NCI-H2029 (cell line): ENCODE measurements at regions not wholly inside any gene's neighbourhood (a gene's known extent, or its start where the extent isn't known, plus 50 kb on each side); places are given as distances from the start of the nearest gene placed in this dataset.

Source experiments
- DNase-seq: peaks from one replicate; lab custom pipeline; 2025; lab: John Stamatoyannopoulos, UW

GRCh38 chr3:56894881-56895431, 93.2 kb upstream of the ARHGEF3 start:
- DNase-seq: no peak

- no peak for DNase-seq
Observed at GRCh38 chr3:56890448-56891091, 88.8 kb upstream of the ARHGEF3 start.

DNA sequence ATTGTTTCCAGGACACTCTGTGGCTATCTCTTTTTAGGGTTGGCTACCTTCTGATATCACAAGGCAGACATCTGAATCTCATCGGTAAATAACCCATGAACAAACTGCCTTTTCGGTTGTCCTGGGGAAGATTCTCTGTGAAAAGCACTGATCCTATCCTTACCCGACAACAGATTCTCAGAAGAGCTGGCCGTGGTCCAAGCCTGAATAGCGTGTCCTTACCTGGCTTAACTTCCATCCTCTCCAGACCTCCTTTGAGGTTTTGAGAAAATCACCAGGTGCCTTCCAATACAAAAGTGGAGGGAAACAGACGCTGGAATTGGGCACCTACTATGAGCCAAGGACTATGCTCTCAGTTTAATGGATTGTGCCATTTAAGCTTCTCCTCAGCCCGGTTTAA, 87.4 kb upstream of the ARHGEF3 start:
- no peak for DNase-seq

DNA sequence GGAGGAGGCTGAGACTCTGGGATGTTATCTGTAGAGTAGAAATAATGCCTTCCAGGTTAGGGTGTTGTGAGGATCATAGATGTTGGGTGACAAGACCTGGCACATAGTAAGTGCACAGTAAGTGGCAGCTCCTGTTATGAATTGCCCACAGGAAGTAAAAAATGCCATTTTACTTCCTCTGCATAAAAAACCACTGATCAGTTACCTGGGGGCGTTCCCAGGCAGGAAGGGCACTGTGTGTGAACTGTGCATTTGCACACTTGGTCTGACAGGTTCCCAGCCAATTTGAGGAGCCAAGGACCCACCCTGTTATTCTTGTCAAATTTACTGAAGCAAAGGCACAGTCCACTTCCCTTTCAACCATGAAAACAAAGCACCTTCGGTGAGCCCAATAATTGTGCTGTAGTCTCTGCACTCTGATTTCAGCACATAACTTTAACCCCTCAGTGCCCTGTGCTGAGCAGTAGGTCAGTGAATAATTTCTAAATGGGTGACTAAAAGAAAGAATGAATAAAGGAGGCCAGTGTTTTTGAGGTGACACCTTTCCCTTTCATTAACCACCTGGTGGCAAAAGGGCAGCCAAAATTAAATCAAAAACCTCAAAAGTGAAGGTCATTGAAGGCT, 85.8 kb upstream of the ARHGEF3 start:
- no peak for DNase-seq

DNA sequence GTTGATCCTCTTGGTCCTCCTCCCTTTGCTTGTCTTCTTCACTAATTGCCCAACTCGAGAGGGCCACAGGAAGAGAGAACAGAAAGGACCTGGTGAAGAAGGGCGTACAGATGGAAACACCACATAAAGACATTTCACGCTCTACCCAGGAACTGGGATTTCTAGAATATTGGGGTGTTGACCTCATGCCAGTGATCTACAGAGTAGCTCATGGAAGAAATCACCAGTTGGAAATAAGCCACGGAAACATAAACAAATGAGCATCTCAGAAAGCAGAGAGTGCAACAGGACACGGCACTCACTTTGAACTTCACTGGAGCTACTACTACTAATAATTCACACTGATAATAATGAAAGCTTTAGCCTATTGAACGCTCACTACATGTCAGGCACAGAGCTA, 84.6 kb upstream of the ARHGEF3 start:
- DNase-seq: no peak

DNA sequence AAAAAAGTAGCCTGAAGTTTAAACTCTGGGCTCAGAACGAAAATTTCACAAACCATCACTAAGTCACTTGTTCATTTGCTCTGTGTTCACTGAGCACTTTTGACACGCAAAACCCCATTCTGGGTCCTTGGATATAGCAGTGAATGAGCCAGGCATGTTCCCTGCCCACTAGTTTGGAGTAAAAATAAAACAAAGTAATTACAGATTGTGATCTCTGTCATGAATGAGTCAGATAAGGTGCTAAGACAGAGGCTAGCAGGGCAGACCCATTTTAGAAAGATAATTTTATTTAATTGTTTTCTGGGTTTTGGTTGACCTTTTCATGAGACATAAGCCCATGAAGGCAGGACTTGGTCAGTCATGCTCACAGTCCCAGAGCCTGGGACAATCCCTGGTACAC, 84.1 kb upstream of the ARHGEF3 start:
- DNase-seq: no peak

GRCh38 chr3:56885453-56885852, 83.7 kb upstream of the ARHGEF3 start:
- no peak for DNase-seq

DNA sequence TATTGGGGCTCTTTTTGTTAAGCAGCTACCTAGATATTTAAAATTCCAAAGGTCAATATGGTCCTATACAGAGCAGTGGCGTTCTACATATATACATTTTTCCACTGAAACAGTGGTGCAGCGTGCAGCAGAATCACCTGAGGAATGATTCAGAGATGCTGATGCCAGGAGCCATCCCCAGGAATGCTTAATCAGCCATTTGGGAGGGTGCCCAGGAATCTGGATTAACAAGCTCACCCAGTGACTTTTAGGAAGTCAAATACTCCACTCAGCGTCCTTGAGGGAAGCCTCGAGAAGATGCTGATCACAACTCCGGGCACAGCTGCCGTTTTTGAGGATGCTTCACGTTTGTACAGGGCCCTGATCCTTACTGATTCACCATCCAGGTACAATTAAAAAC, 82.6 kb upstream of the ARHGEF3 start:
- DNase-seq: no peak

DNA sequence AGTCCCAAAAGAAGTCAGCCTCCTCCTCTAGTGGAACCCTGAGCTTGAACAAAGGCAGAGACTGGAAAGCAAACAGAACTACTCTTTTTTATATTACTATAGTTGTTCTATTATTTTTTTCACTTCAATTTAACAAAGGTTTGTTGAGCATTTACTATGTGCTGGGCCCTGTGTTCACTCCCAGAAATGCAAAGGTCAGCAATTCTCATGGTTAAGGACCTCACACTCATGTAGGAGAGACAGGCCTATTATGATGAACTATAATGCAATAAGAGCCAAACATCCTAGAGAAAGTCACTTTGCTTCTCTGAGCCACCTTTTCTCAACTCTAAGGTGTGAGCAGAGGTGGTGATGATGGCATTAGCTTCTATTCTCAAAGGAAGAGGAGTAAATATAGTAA, 82.1 kb upstream of the ARHGEF3 start:
- no peak for DNase-seq

DNA sequence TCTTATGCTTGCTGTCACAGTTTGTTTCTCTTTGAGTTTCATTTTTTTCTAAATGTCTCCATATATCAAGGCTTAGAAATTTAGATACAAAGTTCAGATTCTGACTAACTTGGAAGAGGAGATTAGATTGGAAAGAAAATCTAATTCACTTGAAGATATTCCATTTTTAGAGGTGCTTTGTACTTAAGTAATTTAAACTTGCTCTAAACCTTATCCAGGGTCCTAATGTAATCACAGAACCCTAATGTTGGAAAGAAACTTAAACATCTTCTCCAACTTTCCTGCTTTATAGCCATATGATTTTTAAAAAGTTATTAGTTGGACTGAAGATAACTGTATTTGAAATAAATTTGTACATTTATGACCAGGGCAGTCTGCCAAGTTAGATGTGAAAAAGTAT, 81.1 kb upstream of the ARHGEF3 start:
- no peak for DNase-seq

DNA sequence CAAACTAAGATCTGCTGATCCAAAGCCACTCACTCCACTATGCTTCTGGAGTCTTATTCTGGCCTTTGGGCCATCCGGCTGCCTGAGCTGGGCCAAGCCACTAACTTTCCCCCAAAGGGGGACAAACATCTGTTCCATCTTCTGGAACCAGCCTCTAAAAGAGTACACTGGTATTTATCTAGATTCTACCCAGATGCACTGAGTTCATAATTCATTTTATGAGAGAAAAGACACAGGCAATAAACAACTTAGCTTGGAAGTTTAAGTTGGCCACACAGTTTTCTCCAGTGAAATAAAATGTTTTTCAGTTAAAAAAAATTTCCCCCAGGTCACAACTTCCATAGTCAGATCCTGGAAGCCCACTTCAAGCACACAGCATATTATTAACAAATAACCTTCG, 80.1 kb upstream of the ARHGEF3 start:
- no peak for DNase-seq

DNA sequence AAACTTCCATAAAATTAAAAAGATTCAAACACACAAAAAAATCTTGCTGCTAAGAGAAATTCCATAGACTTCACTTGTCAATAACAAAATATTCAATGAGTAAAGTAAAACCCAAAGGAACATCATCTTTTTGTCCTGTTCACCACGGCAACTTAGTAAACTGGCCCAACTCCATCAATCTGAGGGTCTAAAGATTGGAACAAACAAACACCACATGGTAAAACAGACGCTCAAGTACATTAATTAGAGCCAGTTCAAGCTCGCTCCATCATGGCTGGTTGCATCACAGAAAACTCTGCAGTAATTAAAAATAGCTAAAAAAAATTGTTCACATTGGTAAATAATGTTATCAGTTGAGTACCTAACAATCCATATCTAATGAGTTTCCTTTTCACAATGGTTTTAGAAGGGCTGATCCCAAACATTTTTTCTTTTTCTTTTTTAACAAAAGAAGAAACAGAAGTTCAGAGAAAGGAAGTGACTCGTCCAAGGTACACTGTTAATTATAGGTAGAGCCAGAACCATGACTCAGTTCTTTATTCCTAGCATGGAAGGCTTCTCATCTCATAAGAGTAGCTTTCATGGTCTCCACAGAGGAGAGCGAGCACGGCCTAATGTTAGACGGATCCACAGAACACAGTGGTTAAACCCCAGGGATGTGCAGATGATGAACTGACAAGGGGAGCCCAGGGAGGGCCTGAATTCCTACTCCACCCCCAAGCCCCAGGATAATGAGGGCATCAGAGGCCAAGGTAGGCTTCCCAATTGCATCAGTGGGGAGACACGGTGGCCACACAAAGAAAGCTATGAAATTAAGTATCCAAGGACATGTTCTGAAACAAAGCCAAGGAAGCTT, 79.2 kb upstream of the ARHGEF3 start:
- no peak for DNase-seq

DNA sequence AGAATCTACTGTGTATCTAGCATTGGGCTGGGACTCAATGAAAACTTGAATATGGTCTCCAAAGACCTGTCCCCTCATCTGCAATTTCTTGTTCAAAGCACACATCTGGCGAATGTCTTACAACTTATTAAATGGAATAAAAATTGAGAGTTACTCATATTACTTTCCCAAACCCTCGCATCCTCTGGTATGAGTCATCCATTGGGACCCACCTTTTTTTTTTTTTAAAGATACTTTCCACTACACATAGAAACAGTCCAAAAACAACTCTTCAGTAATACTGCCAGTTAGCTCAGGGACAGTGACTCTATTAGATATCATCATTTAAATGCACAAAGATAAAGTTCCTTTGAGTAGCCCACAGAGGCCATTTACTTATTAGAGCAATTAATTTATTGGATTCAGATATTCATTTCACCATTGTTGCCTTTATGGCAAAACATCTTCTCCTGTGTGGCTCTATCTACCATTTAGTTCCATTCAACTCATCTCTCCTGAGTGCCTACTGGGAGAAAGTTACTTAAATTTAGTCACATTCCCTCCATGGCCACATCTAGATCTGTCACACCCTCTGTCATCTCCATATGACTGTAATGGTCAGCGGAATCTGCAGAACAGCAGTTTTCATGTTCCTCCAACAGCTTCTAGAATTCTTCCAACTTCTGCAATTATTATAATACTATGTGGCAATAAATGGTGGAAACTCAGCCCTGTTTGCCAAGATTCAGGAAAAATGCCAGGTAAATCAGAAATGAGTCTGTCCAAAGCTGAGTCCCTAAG, 77.9 kb upstream of the ARHGEF3 start:
- DNase-seq: no peak

DNA sequence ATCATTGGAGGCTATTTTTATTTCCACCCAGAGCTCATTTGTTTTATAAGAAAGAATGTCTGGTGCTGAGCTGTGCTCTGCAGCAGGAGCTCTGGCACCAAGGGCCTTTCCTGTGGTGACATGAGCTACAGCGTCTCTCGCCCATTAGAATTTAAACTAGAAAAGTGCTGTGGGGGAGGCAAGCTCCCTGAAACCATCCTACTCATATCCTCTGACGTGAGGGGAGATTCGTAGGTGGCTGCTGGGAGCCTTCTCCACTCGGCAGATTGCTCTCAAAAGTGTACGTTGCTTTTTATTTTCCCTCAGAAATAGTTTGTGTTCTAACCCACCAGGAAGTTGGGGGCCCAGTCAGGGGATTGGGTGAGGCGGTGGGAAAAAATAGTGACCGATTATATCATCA, 76.3 kb upstream of the ARHGEF3 start:
- DNase-seq: no peak

DNA sequence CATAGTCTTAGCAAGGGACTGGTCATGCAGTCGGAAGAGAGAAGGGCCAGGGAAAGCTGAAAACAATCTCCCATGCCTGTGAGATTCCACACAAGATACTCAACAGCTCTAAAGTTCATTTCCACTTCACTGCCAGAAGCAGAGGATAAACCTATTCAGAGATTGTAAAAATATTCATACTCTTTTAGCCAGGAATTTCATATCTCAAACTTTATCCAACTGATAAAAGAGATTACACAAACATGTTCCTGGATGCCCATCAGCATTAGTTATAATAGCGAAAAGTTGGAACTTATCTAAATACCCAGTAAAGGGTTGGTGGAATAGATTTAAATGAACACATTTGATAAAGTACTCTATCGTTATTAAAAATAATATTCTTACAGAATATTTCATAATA, 75.2 kb upstream of the ARHGEF3 start:
- no peak for DNase-seq

DNA sequence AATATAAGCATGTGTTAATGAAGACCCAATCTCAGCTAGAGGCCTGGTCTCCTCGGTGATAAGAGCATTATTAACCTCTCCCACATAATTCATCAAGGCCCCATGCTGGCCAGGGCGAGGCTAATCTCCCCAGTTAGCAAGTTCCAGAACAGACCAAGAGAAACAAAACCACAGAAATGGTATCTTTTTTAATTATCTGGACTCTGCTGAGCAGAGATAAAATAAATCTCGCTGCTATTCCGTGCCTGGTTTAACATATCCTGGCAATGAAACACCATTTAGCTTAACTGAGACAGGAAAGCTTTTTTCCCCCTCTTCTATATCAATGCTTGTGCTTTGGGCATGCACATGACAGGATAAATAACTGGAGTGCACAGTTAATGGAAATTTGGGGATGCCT, 72.5 kb upstream of the ARHGEF3 start:
- DNase-seq: no peak

- DNase-seq: no peak
Observed at GRCh38 chr3:56870436-56870835, 68.7 kb upstream of the ARHGEF3 start.

- DNase-seq: no peak
Observed at GRCh38 chr3:56869157-56869889, 67.6 kb upstream of the ARHGEF3 start.

- DNase-seq: no peak
Observed at GRCh38 chr3:56868706-56869105, 67.0 kb upstream of the ARHGEF3 start.

DNA sequence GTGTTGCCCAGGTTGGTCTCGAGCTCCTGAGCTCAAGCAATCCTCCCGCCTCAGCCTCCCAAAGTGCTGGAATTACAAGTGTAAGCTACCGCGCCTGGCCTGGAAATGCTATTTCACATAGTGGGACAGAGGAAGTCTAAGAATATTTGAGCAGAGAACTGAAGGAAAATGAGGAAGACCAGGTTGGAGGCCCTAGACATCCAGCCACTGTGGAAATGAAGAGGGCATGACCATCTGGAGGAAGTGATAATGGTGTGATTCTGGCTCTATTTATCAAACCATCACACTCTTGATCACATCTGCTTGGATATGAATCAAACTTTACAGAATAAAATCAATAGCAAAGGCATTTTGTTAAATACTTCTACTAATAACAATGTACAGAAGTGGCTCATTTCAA, 65.9 kb upstream of the ARHGEF3 start:
- DNase-seq: no peak

DNA sequence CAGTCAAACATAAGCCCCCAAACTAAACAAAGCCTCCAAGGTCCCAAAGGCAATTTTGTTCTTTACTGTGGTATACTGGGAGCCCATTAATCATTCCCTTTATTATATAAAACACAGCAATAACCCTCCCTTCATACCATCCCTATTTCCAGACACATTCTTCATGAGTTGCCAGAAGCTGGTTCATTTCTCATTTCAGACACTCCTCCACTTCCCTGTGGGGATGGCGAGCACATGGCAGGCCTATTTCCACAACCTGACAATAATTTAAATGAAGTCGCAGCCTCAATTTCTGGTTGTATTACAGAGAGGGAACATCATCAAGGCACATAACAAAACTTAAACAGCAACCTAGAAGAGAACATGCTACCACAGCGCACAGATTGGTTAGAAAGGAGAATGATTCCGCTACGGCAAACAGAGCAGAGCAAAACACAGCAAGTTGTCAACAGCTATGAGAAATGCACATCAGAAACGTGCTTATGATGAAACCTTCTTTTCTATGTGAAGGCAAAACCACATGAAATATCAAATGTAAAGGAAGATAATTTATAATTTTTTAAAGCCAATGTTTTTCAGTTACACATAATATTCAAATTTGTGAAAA, 63.3 kb upstream of the ARHGEF3 start:
- no peak for DNase-seq
